NCI-H1930 (cell line): ENCODE measurements at regions not wholly inside any gene's neighbourhood (a gene's known extent, or its start where the extent isn't known, plus 50 kb on each side); places are given as distances from the start of the nearest gene placed in this dataset.

Experiments
- DNase-seq, 2 experiments: peaks; one replicate each; lab custom pipeline; 2025; lab: John Stamatoyannopoulos, UW

DNA sequence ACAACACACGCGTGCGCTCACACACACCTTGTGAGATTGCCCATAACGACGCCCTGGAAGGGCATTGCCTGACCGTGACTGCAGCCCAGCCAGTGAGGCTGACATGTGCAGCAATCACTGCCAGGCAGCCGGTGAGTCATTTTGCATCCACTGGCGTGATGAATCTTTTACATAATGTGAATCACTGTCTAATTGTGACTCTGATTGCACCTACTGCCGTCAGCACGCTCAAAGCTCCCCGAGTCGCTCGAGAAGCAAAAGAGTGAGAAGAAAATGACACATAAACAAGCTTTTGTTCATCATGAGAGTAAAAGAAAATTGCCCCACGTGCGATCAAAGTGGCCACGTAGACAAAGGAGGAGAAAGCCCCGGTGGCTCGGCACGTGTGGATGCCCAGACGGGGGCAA is 117.4 kb upstream of the PFKP start:
- no peak for DNase-seq

DNA sequence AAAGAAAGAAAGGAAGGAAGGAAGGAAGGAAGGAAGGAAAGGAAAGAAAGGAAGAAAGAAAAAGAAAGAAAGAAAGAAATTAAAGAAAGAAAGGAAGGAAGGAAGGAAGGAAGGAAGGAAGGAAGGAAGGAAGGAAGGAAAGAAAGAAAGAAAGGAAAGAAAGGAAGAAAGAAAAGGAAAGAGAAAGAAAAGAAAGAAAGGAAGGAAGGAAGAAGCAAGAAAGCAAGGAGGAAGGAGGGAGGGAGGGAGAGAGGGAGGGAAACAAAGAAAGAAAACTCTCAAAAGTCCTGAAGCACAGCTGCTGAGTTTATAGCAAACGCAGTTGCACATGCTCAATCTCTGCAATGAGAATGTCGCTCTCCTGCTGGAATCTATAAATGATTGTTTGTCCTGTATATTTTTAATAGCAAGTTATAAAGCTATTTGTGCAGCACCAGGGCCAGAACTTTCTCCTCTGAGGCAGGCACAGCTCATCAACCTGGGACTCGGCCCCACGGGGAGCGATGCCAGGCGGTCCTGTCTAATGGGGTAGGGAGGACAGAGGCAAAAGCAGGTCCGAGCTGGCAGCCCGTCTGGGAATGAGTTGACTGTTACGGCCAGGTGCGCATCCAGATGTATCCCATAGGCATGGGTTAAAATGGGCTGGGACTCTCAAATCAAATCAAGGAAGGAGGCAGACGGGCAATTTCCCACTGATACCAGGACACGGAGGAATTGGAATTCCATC is 118.0 kb upstream of the PFKP start:
- no peak for DNase-seq

DNA sequence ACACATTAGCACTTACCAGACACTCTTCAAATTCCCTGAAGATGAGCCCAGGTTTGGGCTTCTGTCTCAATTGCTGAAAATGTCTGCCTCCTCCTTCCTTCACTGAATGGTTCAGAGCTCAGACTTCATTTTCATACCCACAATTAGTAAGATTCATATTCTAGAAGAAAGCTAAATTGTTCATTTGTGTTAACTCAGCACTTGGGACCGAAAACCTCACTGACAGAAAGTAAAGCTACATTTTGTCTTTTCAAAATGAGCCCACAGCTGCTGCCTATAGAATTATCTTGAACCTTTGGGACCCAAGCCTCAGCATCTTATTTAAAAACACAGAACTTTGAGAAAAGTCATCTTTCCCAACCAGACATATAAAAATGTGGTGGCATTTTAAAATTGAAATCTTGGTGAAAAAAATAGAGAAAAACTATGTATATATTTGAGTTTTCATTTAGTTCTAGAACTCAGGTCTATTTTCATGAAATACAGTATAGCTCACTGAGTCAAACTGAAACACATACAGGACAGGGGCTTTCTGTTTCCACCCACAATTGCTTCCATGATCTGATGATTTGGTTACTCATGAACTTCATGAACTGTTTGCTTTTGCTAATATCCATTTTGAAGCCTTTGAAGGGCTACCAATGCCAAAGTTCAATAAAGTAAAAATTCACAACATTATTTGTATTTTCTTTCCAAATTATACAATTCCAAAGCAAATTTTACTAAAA is 119.1 kb upstream of the PFKP start:
- no peak for DNase-seq

DNA sequence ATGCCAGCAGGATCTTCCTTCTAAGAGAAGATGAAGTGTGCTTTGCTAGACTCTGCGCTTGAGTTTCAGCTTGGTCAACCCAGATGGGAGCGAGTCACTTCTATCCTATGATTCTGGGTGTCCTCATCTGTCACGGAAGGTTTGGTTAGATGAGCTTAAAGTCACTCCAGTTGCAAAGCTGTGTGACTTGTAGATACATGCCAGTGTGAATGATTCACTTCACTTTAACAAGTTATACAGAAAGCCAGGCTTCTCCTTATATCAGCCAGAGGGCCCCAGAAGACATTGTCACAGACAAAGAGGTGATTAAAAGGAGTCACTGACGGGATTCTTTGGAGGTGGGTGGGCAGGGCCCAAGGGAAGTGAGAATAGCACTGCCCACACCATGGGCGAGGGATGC is 122.6 kb upstream of the PFKP start:
- DNase-seq: no peak

DNA sequence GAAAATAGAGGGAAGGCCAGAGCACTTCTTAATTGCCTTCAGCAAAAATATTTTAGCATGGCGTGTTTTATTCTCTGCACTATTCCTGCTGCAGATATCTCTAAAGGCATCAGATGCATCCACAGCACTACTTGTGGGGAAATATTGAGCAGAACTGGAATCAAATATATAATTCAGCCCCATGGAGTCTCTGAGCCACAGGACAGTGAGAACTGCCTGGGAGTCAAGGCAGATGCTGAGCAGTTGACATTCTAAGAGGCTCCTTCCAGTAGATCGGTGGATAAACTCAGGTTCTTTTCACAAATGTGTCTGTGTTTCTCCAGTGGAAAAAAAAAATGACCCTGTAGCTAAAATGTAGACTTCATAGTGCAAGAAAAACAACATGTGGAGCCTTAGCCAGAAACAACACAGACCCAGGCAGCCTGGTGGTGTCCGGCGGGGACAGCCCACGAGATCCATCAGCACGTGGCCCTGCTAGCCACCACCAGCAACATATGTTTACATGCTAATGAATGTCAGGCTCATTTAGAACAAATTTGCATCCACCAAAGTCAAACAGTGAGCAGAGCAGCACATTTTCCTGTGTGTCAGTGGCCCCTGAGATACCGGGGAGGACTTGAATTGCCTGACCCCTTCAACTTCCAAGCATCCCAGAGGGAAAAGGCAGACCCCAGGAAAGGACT is 123.3 kb upstream of the PFKP start:
- no peak for DNase-seq

DNA sequence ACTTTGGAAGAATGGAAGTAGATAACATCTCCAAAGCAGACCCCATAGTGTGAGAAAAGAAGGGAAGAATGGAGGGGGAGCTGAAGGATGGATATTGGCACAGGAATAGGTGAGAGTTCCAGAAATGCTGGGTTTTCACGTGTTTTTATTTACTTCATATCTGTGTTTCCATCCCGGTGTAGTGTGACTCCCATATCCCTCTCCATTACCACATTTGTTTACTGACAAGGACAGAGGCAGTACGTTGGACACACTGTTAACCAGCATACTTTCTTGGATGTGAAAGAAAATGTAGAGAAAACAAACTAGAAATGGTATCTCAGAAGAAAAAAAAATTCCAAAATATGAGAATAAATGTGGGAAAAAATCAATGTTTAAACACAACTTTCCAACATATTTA is 124.4 kb upstream of the PFKP start:
- no peak for DNase-seq

DNA sequence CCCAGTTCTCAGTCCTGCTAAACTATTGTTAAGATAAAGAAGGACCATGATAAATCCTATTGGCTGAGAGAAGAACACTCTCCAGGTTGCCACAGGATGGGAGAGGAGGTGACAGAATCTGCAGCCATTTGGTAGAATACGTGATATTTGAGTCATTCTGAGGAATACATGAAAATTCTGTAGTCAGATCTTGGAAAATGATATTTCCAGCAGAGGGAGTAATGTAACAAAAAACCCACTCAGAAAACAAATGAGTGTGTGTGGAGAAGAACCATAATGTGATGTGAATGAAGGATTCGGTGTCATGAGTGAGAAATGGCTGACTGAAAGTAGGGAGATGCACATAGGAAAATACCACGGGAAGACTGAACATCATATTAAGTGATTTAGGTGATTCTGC is 128.5 kb upstream of the PFKP start:
- DNase-seq: no peak

DNA sequence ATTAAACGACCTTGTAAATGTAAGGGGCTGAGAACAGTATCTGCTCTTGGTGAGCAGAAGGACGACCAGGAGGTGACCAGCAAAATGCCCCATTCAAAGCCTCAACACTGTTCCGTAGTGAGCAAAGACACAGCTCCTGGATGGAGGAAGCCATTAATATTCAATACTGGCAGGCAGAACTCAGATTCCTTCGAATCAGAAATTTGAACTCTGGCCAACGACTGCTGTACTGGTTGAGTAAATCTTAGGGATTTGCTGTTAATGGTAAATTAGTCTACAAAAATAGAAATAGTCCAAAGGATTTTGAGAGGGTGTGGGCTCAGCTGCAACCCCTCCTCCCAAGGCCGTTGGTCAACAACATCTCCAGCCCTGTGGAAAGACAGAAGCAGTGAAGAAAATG is 130.5 kb upstream of the PFKP start:
- DNase-seq: no peak

- no peak for DNase-seq
Observed at GRCh38 chr10:2935647-2936386, 131.5 kb upstream of the PFKP start.

DNA sequence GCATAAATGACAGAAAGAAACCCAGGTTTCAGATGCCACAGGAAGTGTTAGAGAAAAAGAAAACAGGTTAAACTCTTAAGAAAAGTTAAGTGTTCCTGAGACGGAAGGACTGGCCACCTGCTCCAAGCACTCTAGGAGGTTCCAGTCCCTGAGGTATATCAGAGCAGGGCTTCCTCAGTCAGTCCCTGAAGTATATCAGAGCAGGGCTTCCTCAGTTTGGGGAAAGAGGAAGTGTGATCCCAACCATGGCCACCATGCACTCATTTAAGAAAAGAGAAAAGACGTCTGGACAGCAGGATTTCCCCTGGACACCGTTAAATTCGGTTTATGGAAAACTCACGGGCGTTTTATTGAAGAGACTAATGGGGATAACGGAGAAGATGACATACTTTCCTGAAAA is 133.4 kb upstream of the PFKP start:
- DNase-seq: no peak

GRCh38 chr10:2933519-2933918 is 133.8 kb upstream of the PFKP start:
- no peak for DNase-seq

- DNase-seq: no peak
Observed at GRCh38 chr10:2933071-2933470, 134.3 kb upstream of the PFKP start.

DNA sequence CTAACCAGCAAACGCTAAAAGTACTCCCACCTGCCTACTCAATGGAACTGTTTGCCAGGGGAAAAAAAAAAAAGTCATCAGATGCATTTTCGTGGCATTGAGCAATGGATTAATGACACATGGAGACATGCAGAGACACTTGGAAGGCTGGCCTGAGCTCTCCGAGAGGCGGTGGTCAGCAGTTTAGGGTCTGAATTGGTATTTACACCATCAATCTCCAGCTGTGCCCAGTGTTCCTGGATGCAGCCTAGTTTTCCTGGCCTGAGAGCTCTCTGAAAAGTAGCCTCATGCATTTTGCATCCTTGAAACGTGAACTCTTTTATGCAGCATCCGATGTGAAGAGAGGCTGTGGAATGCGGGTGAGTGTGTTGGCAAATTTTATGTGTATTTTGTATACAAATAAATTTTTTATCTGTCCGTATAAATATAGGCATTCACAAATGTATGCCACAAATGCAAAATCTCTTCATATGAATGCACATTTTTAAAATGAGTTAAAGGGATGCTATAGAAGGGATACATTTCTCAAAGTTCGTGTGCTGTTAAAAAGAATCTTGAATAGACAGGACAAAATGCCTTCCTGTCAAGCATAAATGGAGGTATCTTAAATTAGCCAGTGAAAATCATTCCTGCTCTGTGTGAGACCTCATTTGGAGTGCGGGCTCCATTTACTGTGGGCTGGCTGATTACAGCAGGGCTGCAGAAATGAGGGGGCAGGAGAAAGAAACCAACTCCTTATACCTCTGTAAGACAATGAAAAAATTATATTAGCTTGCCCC is 137.7 kb upstream of the PFKP start:
- no peak for DNase-seq

DNA sequence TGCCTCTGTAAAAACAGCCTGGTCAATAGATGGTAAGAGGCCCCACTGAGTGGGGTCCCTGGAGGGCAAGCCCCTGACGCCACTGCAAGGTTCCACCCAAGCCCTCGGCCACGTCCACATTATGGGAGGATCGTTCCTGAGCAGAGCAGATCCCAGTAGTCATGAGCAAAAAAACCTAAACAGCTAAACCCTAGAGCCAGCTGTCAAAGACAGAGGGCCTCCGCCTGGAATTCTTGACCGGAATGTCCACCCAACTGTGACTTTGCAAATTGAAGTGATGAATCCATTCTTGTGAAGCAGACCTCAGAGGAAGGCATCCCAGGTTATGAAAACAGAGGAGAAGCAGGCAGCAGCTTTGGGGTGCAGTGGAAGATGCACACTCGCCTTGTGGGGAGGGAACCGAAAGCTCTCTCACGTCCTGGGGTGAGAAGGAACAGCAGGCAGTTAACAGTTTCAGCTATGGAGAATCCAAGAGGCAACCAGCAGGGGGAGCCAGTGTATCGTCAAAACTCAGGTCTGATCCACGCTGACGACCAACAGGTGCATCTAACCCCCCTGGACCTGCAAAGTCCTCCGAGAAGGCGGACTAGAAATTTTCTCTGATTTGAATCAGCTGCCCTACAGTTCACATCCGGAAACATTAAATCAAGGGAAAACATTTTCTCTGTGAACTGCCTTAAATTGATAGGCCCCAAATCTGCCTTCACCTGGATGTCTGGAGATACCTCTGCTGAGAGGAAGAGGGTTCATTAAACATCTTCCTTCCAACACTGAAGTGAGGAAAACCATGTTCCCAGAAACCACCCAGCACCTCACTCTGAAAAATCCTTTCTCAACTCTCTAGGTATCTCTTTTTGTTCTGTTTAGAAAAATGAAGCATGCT is 139.1 kb upstream of the PFKP start:
- peak in 1 of 2 experiments; percentile 11 for DNase-seq

- DNase-seq: no peak
Observed at GRCh38 chr10:2926918-2927660, 140.3 kb upstream of the PFKP start.

DNA sequence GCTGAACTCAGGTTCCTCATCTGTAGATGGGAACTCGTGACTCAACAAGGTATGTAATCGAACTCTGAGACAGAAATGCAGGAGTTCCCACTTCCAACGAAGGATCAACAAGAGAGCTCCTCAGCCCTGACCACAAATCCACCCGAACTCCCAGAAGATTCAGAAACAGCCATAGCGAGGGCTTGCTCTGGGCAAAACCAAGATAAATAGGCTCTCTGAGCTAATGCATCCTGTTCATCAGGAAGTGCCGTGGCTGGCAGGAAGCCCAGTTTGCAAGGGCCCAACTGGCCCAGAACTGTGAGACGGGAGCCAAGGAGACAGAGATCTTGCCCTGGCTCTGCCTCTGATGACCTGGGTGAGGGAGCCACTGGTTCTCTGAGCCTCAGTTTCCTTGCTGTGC is 141.7 kb upstream of the PFKP start:
- no peak for DNase-seq

DNA sequence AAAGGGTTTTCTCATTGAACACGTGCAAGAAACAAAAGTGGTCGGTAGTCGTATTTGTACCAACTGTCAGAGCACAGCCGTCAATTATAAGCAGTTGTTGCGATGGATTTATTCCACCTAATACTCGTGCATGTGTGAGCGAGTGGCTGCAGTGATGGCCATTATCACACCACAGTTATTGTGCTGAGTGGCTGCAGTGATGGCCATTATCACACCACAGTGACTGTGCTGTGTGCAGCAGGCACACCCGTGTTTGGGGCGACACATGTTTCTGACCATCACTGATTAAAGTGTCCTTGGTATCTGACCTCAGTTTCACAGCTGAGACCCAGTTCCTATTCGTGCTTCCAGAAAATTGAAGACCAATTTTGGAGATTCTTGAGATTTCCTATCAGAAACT is 142.9 kb upstream of the PFKP start:
- DNase-seq: no peak

DNA sequence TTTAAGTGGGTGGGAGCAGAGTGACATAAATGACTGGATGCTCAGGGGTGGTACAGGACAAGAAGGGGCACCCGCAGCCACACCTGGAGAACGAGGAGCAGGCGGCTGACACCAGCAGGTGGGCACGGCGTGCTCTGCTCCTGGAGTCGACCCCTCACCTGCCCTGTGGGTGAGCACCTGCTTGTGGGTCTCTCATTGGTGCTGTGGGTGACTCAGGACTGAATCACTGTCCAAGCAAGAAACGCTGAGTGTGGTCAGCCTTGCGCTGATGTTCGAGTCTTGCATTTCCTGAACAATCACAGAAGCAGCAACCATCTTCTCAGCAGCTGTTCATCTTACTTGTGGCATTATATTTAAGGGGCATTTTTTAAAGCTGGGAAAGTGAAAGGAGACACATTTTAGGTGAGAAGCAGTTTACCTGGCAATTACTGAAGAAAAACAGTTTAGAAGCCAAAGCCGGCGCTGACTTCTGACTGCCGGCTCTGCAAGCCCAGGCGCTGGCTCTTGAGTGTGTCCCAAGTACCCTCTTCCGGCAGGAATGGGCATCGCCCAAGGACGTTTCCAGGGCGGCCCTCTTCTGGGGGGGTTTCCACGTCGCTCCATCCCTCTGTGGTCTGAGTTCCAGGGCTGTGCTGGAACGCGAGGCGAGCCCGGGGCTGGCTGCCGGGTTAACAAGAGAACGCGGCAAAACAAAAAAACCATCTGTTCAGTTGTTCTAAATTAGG is 145.2 kb upstream of the PFKP start:
- no peak for DNase-seq

- no peak for DNase-seq
Observed at GRCh38 chr10:2920637-2921036, 146.7 kb upstream of the PFKP start.
